ENCODE measurements at regions not wholly inside any gene's neighbourhood (a gene's known extent, or its start where the extent isn't known, plus 50 kb on each side); places are given as distances from the start of the nearest gene placed in this dataset.

GRCh38 chr2:39609917-39610316, 55.8 kb upstream of the TMEM178A start:
- H3K36me3 ChIP-seq = no peaks in the 10 kb centered on the region
- no peaks in the 10 kb centered on the region for H3K27me3 ChIP-seq (replicated peaks; ENCODE audit: insufficient read depth)
- no peak overlapping the region for H3K4me3 ChIP-seq
- H3K9me3 ChIP-seq = no peaks in the 10 kb centered on the region
- DNase-seq (ENCODE audit: low spot score) (no peak), ATAC-seq (ENCODE audit: insufficient number of reproducible peaks, low FRiP score, low read depth) (no peak)
- no peak for TF ChIP-seq CTCF (IDR thresholded peaks at IDR 0.05)
- H3K27ac ChIP-seq = no peak overlapping the region
- peaks cover 9 to 26% of the 10 kb centered on the region in 2 donors for H3K4me1 ChIP-seq (ENCODE audit: control insufficient read depth in 1 of 2, low read depth in 2 of 2)

- no peak for TF ChIP-seq CTCF (IDR thresholded peaks at IDR 0.05)
- no peaks in the 10 kb centered on the region for H3K27me3 ChIP-seq (replicated peaks; ENCODE audit: insufficient read depth)
- peaks cover 11 to 12% of the 10 kb centered on the region in 2 donors for H3K4me1 ChIP-seq (ENCODE audit: control insufficient read depth in 1 of 2, low read depth in 2 of 2)
- no peak for DNase-seq (ENCODE audit: low spot score)
- no peaks in the 10 kb centered on the region for H3K36me3 ChIP-seq
- H3K4me3 ChIP-seq = no peak overlapping the region
- no peak for ATAC-seq (ENCODE audit: insufficient number of reproducible peaks, low FRiP score, low read depth)
- H3K9me3 ChIP-seq = no peaks in the 10 kb centered on the region
- H3K27ac ChIP-seq = no peak overlapping the region
Observed at GRCh38 chr2:39615675-39616074, 50.0 kb upstream of the TMEM178A start.

Measured in thoracic aorta (tissue), 2 donors.